Motor neuron (in vitro differentiated cells): ENCODE measurements at regions not wholly inside any gene's neighbourhood (a gene's known extent, or its start where the extent isn't known, plus 50 kb on each side); places are given as distances from the start of the nearest gene placed in this dataset.

ENCODE experiments used
- ATAC-seq, 8 experiments: fragments of 200-7000 bp; cut with Tn5 transposase; replicated peaks in 6 of 8; 2 replicates each; pipeline ENCODE4 v1.8.0; 2021; ENCODE audit warnings: mild to moderate bottlenecking in 8 of 8, moderate library complexity in 8 of 8
- H3K27ac ChIP-seq, 2 donors: fragments of 250-450 bp; sonication (Bioruptor Pico); 2 replicates each; pipeline ENCODE4 v1.9.0; 2021; ENCODE audit warnings: antibody characterized with exemption in 2 of 2, mild to moderate bottlenecking in 2 of 2, moderate library complexity in 1 of 2
- H3K4me1 ChIP-seq, 2 donors: fragments of 250-450 bp; sonication (Bioruptor Pico); replicated peaks in 1 of 2; 2 replicates each; pipeline ENCODE4 v1.6.1; 2021; ENCODE audit warnings: antibody characterized with exemption in 2 of 2, mild to moderate bottlenecking in 2 of 2, moderate library complexity in 1 of 2
- H3K4me3 ChIP-seq, 5 donors: fragments of 250-450 bp; sonication (Bioruptor Pico); 2 replicates each; pipeline ENCODE4 v1.9.0; 2021; ENCODE audit warnings: antibody characterized with exemption in 5 of 5, mild to moderate bottlenecking in 5 of 5, moderate library complexity in 4 of 5
- WGBS, 10 experiments: fragments of 450-650 bp; shearing (Covaris generic); methylation state at CpG; one replicate each; pipeline ENCODE4 v1.0.0; 2022; 5-methylcytosine and 5-hydroxymethylcytosine counted together
- in situ Hi-C, 9 experiments: fragments of 400-800 bp; cut with MboI; loops; one replicate each; pipeline ENCODE4 v1.15.0; 2021; ENCODE audit warnings: low sequenced_read_pairs in 9 of 9, low pct_unique_long_range_greater_than_20kb in 2 of 9; ENCODE audit not compliant: unreplicated experiment in 9 of 9

DNA sequence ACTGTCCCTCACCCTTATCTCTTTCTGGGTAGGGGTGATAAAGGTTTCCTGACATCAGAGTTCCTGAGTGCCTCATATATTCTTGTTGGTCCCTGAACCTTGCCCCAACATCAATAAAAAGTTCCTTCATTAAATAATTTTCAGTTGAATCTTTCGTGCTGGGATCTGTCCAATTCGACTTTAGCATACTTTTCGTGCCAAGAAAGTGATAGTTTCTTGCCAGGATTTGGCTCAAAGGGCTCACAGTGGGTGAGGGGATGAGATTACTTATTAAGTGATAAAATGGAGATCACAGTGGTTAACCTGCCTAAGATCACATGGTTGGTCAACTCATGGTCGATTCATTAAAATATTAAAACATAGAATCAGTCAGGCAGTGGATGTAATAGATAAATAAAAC, 93.8 kb upstream of the SLC8A1 start:
- in situ Hi-C loops = loop anchor here in 1 of 9 experiments (25.0 kb wide), 1 partner anchor 608 kb away; no protein-coding TSS in a partner anchor
- Histone ChIP-seq H3K4me3 (no peak overlapping the region), H3K27ac (no peak overlapping the region), H3K4me1 (peaks cover 0 to 5% of the 10 kb centered on the region in 2 donors)
- ATAC-seq = no peak
- 40 to 100% (median 77%) methylated on average over 2 to 4 of the region's 4 CpGs; no CpG with 5 or more reads in 1 of the 10 experiments for WGBS, 10 experiments

DNA sequence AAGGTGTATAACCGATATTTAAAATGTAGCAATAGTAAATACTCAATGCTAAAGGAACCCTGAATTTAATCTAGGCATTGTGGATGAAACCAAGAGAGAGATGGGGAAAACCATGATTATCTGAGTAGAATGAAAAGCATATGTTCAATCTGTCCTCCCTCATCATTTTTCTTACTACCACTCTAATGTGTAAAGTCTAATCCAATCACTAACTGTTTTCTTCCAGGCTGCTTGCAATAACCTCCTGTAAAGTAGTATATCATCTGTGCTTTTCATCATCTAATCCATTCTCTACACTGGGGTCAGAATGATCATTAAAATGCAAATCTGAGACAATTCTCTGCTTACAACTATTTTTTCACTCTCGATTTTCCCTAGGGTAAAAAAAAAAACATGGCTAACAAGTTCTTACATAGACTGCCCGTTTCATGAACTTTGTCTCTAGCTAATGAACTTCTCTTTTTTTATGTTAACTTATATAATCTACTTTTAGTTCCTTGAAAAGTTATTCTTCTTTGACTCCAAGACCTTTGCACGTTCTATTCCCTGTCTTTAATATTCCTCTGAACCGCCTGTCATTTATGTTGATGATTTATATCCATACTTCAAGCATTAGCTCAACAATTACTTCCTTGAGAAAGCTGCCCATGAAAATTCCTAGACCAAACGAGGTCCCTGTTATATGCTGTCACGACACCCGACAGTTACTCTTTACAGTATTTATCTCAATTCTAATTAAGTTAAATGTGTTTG, 94.7 kb upstream of the SLC8A1 start:
- Histone ChIP-seq H3K4me1 (peaks cover 0 to 5% of the 10 kb centered on the region in 2 donors), H3K4me3 (no peak overlapping the region), H3K27ac (no peak overlapping the region)
- ATAC-seq = peak in 1 of 8 experiments; percentile 56
- in situ Hi-C loops = loop anchor here in 1 of 9 experiments (25.0 kb wide), 1 partner anchor 609 kb away; no protein-coding TSS in a partner anchor
- WGBS, 10 experiments = 38 to 86% (median 72%) methylated on average over 3 to 8 of the region's 8 CpGs

DNA sequence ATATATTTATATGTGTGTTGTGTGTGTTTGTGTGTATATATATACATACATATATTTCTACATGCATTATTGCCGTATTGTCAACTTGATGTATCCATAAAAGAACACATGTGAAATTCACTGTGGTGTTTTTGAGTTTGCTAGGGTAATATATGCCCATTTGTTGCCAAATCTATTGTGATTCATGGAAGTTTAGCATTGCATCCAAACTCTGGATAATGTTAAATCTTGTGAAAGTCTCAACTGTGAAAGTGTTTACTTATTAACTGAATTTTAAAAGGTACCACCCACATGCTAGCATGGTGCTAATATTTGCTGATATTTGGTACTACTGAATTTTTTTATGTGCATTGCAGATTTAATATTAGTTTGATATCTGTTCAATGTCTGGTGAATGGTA, 96.6 kb upstream of the SLC8A1 start:
- H3K27ac ChIP-seq = no peak overlapping the region
- H3K4me3 ChIP-seq = no peak overlapping the region
- in situ Hi-C loops = loop anchor here in 1 of 9 experiments (25.0 kb wide), 1 partner anchor 611 kb away; no protein-coding TSS in a partner anchor
- peaks cover 0 to 6% of the 10 kb centered on the region in 2 donors for H3K4me1 ChIP-seq
- ATAC-seq = no peak
- WGBS, 10 experiments = 57 to 100% (median 86%) methylated on average over 1 of the region's 1 CpG; no CpG with 5 or more reads in 2 of the 10 experiments

DNA sequence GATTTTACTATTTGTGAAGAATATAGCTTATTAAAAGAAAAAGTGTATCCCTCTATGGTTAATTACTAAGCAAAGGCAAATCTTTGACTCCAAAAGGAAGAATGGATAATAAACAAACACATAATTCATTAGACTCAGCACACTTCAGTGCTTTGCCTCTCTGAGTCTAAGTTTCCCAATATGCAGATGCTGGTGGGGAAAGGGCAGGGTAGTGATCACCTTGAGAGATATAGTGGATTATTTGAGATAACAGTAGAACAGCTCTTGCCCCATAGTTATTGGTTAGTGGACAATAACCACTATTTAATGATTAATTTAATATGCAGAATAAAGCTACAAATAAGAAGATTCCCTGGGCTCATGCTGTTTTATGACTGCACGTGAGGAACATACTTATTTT, 98.2 kb upstream of the SLC8A1 start:
- WGBS, 10 experiments = 60 to 100% (median 88%) methylated on average over 1 of the region's 1 CpG; no CpG with 5 or more reads in 1 of the 10 experiments
- Histone ChIP-seq H3K4me3 (no peak overlapping the region), H3K27ac (no peak overlapping the region), H3K4me1 (peaks cover 0 to 10% of the 10 kb centered on the region in 2 donors)
- in situ Hi-C loops = loop anchor here in 1 of 9 experiments (25.0 kb wide), 2 partner anchors 313 to 638 kb away; no protein-coding TSS in a partner anchor
- no peak for ATAC-seq

DNA sequence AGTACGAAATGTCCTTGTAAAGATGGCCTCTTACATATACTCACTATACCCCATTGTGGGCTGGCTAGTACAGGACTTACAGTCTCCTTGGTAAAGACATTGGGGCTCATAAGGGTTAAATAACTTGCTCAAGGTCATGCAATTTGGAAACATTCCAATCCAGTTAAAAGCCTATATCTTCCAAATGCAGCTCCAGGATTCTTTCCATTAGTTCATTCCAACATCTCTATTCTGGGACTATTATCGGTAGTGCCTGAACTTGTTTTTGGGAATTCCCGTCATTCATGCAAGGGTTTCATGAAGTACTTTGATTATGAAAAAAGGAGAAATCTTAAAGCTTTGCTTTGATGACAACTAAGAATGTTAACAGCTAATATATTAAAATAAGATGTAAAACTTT, 99.2 kb upstream of the SLC8A1 start:
- in situ Hi-C loops = loop anchor here in 1 of 9 experiments (25.0 kb wide), 2 partner anchors 314 to 639 kb away; no protein-coding TSS in a partner anchor
- H3K4me1 ChIP-seq = peaks cover 0 to 10% of the 10 kb centered on the region in 2 donors
- WGBS, 10 experiments = 67 to 100% (median 92%) methylated on average over 1 to 3 of the region's 3 CpGs; no CpG with 5 or more reads in 2 of the 10 experiments
- H3K27ac ChIP-seq = no peak overlapping the region
- no peak for ATAC-seq
- no peak overlapping the region for H3K4me3 ChIP-seq

DNA sequence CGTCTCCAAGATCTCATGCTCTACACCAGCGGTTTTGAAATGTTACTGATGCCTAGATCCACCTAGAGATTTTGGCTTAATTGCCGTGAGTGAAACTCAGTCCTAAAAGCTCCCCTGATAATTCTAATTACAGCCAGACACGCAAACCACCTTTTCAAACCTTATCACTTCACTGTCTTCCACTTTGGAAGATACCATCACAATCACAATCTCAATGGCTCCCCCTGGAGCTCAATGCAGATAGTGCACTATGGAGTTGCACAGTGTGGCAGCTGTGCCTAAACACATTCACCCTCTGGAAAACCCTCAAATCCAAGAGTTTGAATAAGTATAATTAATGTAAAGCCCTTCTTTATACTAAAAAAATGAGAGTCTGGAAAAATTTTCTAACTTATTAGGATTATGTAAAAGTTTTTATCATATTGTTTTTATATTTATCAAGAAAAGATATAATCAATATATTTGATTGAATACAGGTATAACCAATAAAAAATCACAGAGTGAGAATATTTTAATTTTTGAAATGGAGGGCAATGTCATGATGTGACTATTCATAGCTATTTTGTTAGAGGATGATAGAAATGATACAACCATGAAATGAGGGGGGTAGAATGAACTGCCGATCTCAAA, 102.9 kb upstream of the SLC8A1 start:
- 46 to 100% (median 78%) methylated on average over 1 to 5 of the region's 5 CpGs for WGBS, 10 experiments
- Histone ChIP-seq H3K27ac (no peak overlapping the region), H3K4me3 (no peak overlapping the region), H3K4me1 (peaks cover 0 to 5% of the 10 kb centered on the region in 2 donors)
- ATAC-seq = peak in 4 of 8 experiments; percentile 54 to 83 (median 70)
- in situ Hi-C loops = loop anchor here in 1 of 9 experiments (25.0 kb wide), 2 partner anchors 317 to 642 kb away; no protein-coding TSS in a partner anchor

DNA sequence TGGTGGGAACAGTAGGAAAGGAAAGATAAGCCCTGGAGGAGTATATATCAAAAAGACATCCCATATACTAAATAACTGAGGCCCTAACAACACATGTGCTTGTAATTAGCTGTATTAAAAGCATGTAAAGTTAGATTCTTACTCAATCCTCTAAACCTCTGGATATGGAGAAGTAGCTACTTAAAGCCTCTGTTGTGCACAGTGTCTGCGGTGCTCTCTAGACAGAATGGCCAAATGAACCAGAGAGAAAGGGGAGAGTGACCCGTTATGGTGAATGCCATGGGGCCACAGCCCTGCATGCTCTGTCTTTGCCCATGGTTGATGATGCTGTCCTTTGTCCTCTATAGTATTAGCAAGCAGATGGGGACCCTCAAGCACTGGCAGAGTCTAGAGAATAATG, 104.4 kb upstream of the SLC8A1 start:
- Histone ChIP-seq H3K4me1 (peaks cover 0 to 5% of the 10 kb centered on the region in 2 donors), H3K4me3 (no peak overlapping the region), H3K27ac (no peak overlapping the region)
- in situ Hi-C loops = loop anchor here in 1 of 9 experiments (25.0 kb wide), 2 partner anchors 319 to 644 kb away; no protein-coding TSS in a partner anchor
- no peak for ATAC-seq
- 20 to 86% (median 44%) methylated on average over 1 to 2 of the region's 2 CpGs; no CpG with 5 or more reads in 5 of the 10 experiments for WGBS, 10 experiments

DNA sequence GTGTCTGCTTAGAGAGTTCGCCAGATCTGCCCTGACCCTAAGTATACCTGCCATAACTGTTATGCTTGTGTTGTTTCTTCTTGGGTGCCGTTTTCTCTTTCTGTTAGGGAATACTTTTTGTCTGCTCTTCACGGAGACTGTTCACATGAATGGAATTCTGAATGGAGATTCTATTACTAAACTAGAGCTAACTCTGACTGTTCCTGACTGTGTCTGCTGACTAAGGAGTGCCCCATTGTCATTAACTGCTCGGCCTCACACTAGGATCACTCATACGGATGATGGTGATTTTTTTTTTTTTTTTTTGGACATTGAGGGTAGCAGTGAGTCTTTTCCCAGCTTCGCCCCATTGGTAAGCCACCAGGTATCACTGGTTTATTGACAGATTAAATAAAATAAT, 104.8 kb upstream of the SLC8A1 start:
- in situ Hi-C loops = loop anchor here in 1 of 9 experiments (25.0 kb wide), 2 partner anchors 319 to 644 kb away; no protein-coding TSS in a partner anchor
- no peak for ATAC-seq
- peaks cover 0 to 5% of the 10 kb centered on the region in 2 donors for H3K4me1 ChIP-seq
- WGBS, 10 experiments = 34 to 100% (median 86%) methylated on average over 1 to 6 of the region's 6 CpGs; no CpG with 5 or more reads in 1 of the 10 experiments
- H3K4me3 ChIP-seq = no peak overlapping the region
- no peak overlapping the region for H3K27ac ChIP-seq

DNA sequence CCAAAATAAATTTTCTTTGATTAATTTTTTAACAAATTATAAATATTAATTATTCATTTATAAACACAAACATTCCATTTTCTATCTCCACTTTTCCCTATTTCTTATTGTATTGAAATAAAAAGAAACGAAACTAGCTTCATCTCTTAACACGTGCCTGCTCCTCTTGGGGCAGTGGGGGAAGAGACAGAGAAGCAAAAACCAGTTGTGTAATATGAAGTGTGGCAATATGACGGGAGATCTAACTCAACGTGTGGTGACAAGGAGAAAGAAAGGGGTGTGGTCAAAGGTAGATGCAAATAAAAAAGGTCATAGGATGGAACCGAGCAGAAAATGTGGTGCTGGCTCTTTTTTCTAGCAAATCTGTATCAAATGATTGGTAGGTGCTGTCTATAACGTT, 106.9 kb upstream of the SLC8A1 start:
- whole genome bisulfite sequencing, 10 experiments = 56 to 93% (median 89%) methylated on average over 2 to 6 of the region's 6 CpGs; no CpG with 5 or more reads in 1 of the 10 experiments

DNA sequence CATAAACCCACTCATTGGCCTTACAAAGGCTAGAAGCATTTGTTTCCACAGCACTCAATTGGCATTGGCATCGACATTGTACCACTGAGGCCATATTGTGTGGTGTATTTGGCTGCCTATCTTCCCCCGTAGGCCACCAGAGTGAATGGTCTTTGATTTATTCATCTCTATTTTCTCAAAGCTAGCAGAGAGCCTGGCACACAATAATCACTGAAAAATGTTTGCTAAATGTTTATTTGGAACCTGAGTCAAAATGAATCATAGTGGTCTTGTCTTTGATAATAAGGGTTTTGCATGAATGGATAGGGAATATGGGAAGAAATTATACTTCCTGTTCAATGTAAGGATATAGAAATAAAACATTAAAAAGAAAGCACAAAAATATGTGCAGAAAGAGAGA, 107.3 kb upstream of the SLC8A1 start:
- in situ Hi-C loops = loop anchor here in 1 of 9 experiments (25.0 kb wide), 2 partner anchors 322 to 647 kb away; no protein-coding TSS in a partner anchor
- Histone ChIP-seq H3K4me3 (no peak overlapping the region), H3K27ac (no peak overlapping the region), H3K4me1 (no peaks in the 10 kb centered on the region)
- 60 to 100% (median 83%) methylated on average over 1 to 2 of the region's 2 CpGs; no CpG with 5 or more reads in 3 of the 10 experiments for WGBS, 10 experiments
- no peak for ATAC-seq

More for the DNA sequence above, 106.9 kb upstream of the SLC8A1 start:
- Histone ChIP-seq H3K27ac (no peak overlapping the region), H3K4me3 (no peak overlapping the region), H3K4me1 (peaks cover 0 to 2% of the 10 kb centered on the region in 2 donors)
- in situ Hi-C loops = loop anchor here in 1 of 9 experiments (25.0 kb wide), 2 partner anchors 321 to 646 kb away; no protein-coding TSS in a partner anchor
- ATAC-seq = no peak

DNA sequence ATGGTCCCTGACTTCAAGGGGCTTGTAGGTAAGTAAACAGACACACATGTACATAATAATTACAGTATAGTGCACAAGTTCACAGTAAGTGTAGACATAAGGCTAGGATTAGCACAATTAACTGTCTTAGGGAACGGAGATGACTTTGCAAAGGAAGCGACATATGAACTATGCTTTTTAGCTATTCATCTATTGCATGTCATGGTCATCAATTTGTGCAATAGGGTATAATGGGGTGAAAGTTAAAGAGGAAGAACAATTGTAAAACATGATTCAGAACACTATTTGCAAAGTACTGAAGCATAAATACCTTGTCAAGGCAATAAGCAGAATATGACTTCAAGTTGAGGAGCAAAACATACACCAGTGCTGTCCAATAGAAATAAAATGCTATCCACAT, 112.3 kb upstream of the SLC8A1 start:
- Histone ChIP-seq H3K4me1 (no peaks in the 10 kb centered on the region), H3K4me3 (no peak overlapping the region), H3K27ac (no peak overlapping the region)
- WGBS, 10 experiments = 0 to 79% (median 44%) methylated on average over 1 to 2 of the region's 2 CpGs; no CpG with 5 or more reads in 3 of the 10 experiments
- in situ Hi-C loops = loop anchor here in 1 of 9 experiments (25.0 kb wide), 2 partner anchors 327 to 652 kb away; no protein-coding TSS in a partner anchor
- ATAC-seq = no peak

DNA sequence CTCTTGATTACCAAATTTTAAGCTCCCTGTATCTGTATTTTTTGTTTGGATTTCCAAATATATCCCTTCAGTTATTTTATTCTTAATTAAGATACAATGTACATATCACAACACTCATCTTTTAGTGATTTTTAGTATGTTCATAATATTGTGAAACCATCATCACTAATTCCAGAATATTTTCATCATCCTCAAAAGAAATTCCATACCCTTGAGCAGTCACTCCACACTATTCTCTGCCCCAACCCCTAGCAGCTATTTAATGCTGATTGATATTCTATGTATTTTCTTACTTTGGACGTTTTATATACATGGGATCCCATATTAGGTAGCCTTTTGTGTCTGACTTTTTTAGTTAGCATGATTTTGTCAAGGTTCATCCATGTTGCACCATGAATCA, 127.4 kb upstream of the SLC8A1 start:
- in situ Hi-C loops = no loop called here
- no peak for ATAC-seq
- 0 to 83% (median 57%) methylated on average over 1 of the region's 1 CpG; no CpG with 5 or more reads in 1 of the 10 experiments for WGBS, 10 experiments
- Histone ChIP-seq H3K27ac (no peak overlapping the region), H3K4me3 (no peak overlapping the region), H3K4me1 (no peaks in the 10 kb centered on the region)
